ENCODE measurements at regions not wholly inside any gene's neighbourhood (a gene's known extent, or its start where the extent isn't known, plus 50 kb on each side); places are given as distances from the start of the nearest gene placed in this dataset.

- TF ChIP-seq CTCF (conservative IDR thresholded peaks at IDR 0.05; ENCODE audit: low read length) (no peak), EZH2phosphoT487 (IDR thresholded peaks at IDR 0.05; ENCODE audit: borderline replicate concordance, low read depth, low read length) (no peak)
Observed at GRCh38 chr3:162538491-162538890, 1041.9 kb downstream of the OTOL1 start.

All from OCI-LY7 (cell line).